CD1c-positive myeloid dendritic cell (primary cell): ENCODE measurements at regions not wholly inside any gene's neighbourhood (a gene's known extent, or its start where the extent isn't known, plus 50 kb on each side); places are given as distances from the start of the nearest gene placed in this dataset.
"Not testable (repeated sequence)": the region's sequence is repeated elsewhere in the genome, so short reads cannot be mapped to it uniquely, and the experiment has no call there.

Source experiments
- DNase-seq: peaks from one replicate; pipeline ENCODE4 v3.0.0-alpha.2; 2016; ENCODE audit errors: extremely low spot score

DNA sequence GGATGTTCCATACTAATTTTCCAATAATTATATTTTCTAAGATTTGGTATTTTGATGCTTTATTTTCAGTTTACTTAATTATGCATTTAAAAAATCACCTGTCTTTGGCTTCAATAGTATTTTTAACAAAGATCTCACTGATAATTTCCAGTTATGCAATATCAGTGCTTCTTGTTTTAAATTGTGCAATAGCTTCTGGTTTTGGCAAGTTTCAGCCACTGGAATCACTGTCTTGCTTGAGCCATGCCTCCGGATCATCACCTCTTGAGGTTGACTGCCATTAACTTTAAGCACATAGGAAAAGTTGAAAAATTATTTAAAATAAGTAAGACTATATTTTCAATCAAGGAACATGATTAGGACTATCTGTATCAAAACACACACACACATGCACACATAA, 1242.1 kb downstream of the HACE1 start:
- DNase-seq: no peak

DNA sequence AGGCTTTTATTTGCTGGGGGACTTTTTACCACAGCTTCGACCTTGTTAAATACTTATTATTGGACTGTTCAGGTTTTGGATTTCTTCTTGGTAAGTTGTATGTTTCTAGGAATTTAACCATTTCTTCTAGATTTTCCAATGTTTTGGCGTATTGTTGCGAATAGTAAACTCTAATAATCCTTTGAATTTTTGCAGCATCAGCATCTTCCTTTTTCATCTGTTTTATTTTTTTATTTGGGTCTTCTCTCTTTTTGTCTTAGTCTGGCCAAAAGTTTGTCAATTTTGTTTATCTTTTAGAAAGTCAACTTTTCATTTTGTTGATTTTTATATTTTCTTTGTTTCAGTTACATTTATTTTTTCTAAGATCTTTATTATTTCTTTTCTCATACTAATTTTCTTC, 1272.0 kb downstream of the HACE1 start:
- no peak for DNase-seq

GRCh38 chr6:103578115-103578514, 1281.6 kb downstream of the HACE1 start:
- no peak for DNase-seq

GRCh38 chr6:103570431-103570830, 1289.3 kb downstream of the HACE1 start:
- no peak for DNase-seq

- DNase-seq: no peak
These were observed 1304.8 kb downstream of the HACE1 start for GRCh38 chr6:103554911-103555310.

DNA sequence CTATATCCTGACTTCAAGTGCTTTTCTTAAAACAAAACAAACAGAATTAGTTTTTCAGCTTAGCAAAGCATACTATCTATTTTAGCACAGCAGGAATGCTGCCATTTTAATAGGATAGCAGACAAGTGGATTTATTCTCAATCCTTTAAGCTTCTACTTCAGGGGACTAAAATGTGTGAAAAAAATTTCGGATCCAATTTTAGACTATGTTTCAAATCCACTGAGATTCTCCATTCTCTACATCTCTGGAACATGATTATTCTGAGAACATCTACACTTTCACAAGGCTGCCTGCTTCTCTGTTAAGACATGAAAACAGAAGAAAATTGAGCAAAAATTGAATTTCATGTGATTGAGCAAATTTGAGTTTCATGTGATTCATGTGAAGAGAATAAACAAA, 1321.3 kb downstream of the HACE1 start:
- DNase-seq: no peak

- DNase-seq: no peak
These were observed 1324.9 kb downstream of the HACE1 start for GRCh38 chr6:103534814-103535213.

GRCh38 chr6:103534095-103534494, 1325.6 kb downstream of the HACE1 start:
- DNase-seq: no peak

- no peak for DNase-seq
These were observed 1337.7 kb downstream of the HACE1 start for GRCh38 chr6:103522045-103522444.

- DNase-seq: no peak
These were observed 1343.4 kb downstream of the HACE1 start for GRCh38 chr6:103516336-103516735.

GRCh38 chr6:103507052-103507451, 1352.7 kb downstream of the HACE1 start:
- no peak for DNase-seq

GRCh38 chr6:103505155-103505518, 1354.6 kb downstream of the HACE1 start:
- no peak for DNase-seq

- no peak for DNase-seq
These were observed 1355.1 kb downstream of the HACE1 start for GRCh38 chr6:103504501-103505154.

- DNase-seq: not testable (repeated sequence)
These were observed 1363.1 kb downstream of the HACE1 start for GRCh38 chr6:103496588-103496987.

- no peak for DNase-seq
These were observed 1403.1 kb downstream of the HACE1 start for GRCh38 chr6:103456652-103457051.

GRCh38 chr6:103455275-103455674, 1404.4 kb downstream of the HACE1 start:
- no peak for DNase-seq

- DNase-seq: no peak
These were observed 1450.2 kb downstream of the HACE1 start for GRCh38 chr6:103409475-103409874.

DNA sequence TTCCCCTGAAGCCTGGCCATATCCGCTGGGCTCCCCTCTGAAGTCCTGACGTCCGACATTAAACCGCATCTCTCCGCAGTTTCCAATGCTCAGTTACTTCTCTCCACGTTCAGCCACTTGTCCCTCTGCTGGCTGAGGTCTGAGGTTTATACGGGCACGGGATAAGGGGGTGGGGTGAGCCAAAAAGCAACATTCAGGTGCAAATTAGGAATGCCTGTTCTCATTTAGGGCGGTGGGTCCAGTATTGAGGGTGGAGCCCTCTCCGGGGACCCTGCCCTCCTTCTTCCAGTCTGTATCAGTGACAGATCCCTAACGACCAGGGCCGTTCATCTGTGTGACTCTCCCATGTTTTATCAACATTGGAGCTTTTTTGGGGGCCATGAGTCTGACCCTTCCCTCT, 1454.4 kb downstream of the HACE1 start:
- DNase-seq: no peak

GRCh38 chr6:103404799-103405198, 1454.9 kb downstream of the HACE1 start:
- DNase-seq: no peak

DNA sequence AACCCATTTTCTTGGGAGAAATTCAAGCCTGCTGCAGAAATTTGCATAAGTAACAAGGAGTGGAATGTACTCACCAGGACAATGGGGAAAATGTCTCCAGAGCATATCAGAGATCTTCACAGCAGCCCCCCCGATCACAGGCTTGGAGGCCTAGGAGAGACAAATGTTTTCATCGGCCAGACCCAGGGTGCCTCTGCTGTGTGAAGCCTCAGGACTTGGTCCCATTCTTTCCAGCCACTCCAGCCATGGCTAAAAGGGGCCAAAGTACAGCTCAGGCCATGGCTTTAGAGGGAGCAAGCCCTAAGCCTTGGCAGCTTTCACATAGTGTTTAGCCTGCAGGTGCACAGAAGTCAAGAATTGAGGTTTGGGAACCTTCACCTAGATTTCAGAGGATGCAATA, 1463.0 kb downstream of the HACE1 start:
- no peak for DNase-seq

DNA sequence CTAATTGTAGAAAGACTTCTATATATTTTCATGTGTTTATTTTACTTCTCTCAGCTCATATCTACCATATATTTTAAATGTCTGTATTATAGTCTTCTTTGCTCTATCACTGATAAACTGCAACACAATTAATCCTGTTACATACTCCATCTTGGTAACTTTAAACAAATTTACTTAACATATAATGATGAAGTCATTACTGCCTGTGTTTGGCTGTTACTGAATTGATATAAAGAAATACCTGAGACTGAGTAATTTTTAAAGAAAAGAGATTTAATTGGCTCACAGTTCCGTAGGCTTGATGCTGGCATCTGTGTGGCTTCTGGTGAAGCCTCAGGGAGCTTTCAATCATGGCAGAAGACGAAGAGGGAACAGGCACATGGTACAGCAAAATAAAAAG, 1480.4 kb downstream of the HACE1 start:
- no peak for DNase-seq

GRCh38 chr6:103367212-103367611, 1492.5 kb downstream of the HACE1 start:
- DNase-seq: no peak

- DNase-seq: no peak
These were observed 1503.2 kb downstream of the HACE1 start for GRCh38 chr6:103356531-103356930.

DNA sequence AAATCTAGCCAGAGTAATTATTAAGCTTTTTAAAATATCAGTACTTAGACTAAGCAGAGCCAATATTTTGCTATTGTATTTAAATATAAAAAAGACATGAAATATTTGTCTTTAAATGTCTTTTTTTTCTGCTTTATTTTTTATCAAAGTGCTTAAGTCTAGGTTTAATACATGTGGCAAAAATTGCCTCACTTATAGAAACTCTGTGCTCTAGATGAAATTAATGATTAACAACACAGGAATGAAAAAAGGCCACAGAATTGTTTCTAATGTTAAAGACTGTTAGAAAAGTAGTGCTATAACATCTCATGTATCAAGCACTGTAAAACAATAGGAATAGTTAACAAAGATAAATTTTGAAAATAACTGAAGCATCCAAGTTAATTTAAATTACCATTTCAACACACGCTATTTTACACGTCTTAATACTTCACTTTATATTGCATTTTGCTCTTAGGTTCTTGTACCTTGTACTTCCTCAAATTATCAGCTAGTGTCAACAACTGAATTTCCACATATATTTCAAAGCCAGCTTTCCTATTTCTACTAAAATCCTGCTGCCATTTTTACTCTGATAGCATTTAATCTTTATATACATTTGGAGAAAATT, 1515.1 kb downstream of the HACE1 start:
- no peak for DNase-seq
